ENCODE measurements at regions not wholly inside any gene's neighbourhood (a gene's known extent, or its start where the extent isn't known, plus 50 kb on each side); places are given as distances from the start of the nearest gene placed in this dataset.

DNA sequence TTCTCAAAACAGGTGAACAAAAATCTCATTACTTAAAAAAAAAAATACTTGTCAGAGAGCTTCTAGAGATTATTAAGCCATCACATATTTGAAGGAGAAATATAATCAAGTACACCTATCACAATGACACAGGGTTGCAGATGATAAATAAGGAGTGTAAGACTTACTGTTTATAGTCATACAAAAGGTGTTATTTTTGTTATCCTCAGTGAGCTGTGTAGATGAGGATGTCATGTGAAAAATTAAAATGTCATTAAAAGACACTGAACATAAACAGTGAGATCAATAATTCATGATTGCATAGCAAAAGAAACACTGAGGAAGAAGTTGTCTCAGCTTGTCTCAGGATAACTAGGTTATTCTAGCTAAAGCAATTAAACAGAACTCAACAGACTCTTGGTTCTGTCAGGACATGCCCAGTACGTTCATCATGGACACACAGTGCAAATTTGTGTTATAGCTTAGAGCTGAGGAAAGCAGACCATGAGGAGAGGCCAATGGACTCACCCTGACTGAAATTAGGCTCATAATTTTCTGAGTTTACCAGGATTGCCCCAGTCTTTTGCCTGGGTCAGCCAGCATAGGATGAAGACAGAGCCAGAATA, 1162.6 kb upstream of the C9orf72 start:
- ATAC-seq, result no peak
- H3K36me3 ChIP-seq (ENCODE audit: control insufficient read depth, insufficient read depth, low read length), result no peaks in the 10 kb centered on the region
- intact Hi-C loops (cut with micrococcal nuclease; ENCODE audit: unreplicated experiment) (no loop called here), in situ Hi-C loops (cut with HindIII; ENCODE audit: low pct_unique_long_range_greater_than_20kb, low sequenced_read_pairs) (no loop called here)
- no peak for TF ChIP-seq SIN3A (IDR thresholded peaks at IDR 0.05; ENCODE audit: borderline replicate concordance, insufficient read depth, low read depth, low read length)
- TF ChIP-seq TCF7L2 (IDR thresholded peaks at IDR 0.05; ENCODE audit: low read depth, low read length), result no peak
- TF ChIP-seq, protein P1, sequence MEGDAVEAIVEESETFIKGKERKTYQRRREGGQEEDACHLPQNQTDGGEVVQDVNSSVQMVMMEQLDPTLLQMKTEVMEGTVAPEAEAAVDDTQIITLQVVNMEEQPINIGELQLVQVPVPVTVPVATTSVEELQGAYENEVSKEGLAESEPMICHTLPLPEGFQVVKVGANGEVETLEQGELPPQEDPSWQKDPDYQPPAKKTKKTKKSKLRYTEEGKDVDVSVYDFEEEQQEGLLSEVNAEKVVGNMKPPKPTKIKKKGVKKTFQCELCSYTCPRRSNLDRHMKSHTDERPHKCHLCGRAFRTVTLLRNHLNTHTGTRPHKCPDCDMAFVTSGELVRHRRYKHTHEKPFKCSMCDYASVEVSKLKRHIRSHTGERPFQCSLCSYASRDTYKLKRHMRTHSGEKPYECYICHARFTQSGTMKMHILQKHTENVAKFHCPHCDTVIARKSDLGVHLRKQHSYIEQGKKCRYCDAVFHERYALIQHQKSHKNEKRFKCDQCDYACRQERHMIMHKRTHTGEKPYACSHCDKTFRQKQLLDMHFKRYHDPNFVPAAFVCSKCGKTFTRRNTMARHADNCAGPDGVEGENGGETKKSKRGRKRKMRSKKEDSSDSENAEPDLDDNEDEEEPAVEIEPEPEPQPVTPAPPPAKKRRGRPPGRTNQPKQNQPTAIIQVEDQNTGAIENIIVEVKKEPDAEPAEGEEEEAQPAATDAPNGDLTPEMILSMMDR (IDR thresholded peaks at IDR 0.05), result no peak
- no peak for TF ChIP-seq POLR2AphosphoS5 (IDR thresholded peaks at IDR 0.05; ENCODE audit: low read depth, low read length)
- TF ChIP-seq, protein P2, sequence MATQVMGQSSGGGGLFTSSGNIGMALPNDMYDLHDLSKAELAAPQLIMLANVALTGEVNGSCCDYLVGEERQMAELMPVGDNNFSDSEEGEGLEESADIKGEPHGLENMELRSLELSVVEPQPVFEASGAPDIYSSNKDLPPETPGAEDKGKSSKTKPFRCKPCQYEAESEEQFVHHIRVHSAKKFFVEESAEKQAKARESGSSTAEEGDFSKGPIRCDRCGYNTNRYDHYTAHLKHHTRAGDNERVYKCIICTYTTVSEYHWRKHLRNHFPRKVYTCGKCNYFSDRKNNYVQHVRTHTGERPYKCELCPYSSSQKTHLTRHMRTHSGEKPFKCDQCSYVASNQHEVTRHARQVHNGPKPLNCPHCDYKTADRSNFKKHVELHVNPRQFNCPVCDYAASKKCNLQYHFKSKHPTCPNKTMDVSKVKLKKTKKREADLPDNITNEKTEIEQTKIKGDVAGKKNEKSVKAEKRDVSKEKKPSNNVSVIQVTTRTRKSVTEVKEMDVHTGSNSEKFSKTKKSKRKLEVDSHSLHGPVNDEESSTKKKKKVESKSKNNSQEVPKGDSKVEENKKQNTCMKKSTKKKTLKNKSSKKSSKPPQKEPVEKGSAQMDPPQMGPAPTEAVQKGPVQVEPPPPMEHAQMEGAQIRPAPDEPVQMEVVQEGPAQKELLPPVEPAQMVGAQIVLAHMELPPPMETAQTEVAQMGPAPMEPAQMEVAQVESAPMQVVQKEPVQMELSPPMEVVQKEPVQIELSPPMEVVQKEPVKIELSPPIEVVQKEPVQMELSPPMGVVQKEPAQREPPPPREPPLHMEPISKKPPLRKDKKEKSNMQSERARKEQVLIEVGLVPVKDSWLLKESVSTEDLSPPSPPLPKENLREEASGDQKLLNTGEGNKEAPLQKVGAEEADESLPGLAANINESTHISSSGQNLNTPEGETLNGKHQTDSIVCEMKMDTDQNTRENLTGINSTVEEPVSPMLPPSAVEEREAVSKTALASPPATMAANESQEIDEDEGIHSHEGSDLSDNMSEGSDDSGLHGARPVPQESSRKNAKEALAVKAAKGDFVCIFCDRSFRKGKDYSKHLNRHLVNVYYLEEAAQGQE (IDR thresholded peaks at IDR 0.05; ENCODE audit: insufficient read depth in 1 of 2, low read depth in 2 of 2, low read length in 1 of 2), result no peak
- CTCF ChIA-PET, result no interaction called here
- H3K27ac ChIP-seq (ENCODE audit: low read length), result no peak overlapping the region
- H3K4me1 ChIP-seq (ENCODE audit: control insufficient read depth, insufficient read depth, low read length), result no peaks in the 10 kb centered on the region
- POLR2A ChIA-PET, result no interaction called here
- no peak for DNase-seq (ENCODE audit: low read depth, low spot score)
- H3K9me3 ChIP-seq (ENCODE audit: control insufficient read depth, insufficient read depth, low read depth, low read length), result no peaks in the 10 kb centered on the region
- H3K4me3 ChIP-seq (ENCODE audit: low read depth in 2 of 2, low read length in 2 of 2), result no peak overlapping the region
- BruUV-seq (replicated peaks), result no TSS peak
- H3K27me3 ChIP-seq (ENCODE audit: control insufficient read depth, insufficient read depth, low read length), result no peaks in the 10 kb centered on the region

DNA sequence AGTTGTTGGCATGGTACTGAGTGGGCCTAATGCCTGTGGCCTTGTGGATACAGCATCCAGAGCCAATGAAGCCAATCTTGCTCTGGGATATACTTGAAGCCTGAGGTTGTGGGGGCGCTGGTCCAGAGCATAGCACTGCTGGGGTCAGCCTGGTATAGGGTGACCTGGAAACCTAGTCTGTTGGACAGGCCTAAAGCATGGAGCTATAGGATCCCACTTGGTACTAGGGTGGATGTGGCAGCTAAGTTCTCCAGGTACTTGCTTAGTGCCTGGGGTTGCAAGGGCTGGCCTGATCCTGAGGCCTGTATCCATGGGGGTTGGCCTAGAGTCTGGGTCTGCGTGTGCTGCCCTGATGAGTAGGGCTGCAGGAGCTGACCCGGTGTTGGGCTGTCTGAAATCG, 1168.2 kb upstream of the C9orf72 start:
- H3K4me3 ChIP-seq (ENCODE audit: low read depth in 2 of 2, low read length in 2 of 2), result no peak overlapping the region
- no peaks in the 10 kb centered on the region for H3K27me3 ChIP-seq (ENCODE audit: control insufficient read depth, insufficient read depth, low read length)
- intact Hi-C loops (cut with micrococcal nuclease; ENCODE audit: unreplicated experiment) (no loop called here), in situ Hi-C loops (cut with HindIII; ENCODE audit: low pct_unique_long_range_greater_than_20kb, low sequenced_read_pairs) (no loop called here)
- CTCF ChIA-PET, result no interaction called here
- POLR2A ChIA-PET, result no interaction called here
- H3K9me3 ChIP-seq (ENCODE audit: control insufficient read depth, insufficient read depth, low read depth, low read length), result no peaks in the 10 kb centered on the region
- H3K4me1 ChIP-seq (ENCODE audit: control insufficient read depth, insufficient read depth, low read length), result no peaks in the 10 kb centered on the region
- H3K36me3 ChIP-seq (ENCODE audit: control insufficient read depth, insufficient read depth, low read length), result no peaks in the 10 kb centered on the region
- BruUV-seq (replicated peaks), result no TSS peak
- ATAC-seq, result no peak
- TF ChIP-seq POLR2AphosphoS5 (IDR thresholded peaks at IDR 0.05; ENCODE audit: low read depth, low read length) (no peak), TCF7L2 (IDR thresholded peaks at IDR 0.05; ENCODE audit: low read depth, low read length) (no peak), SIN3A (IDR thresholded peaks at IDR 0.05; ENCODE audit: borderline replicate concordance, insufficient read depth, low read depth, low read length) (no peak)
- TF ChIP-seq, protein P1 (IDR thresholded peaks at IDR 0.05), result no peak
- TF ChIP-seq, protein P2 (IDR thresholded peaks at IDR 0.05; ENCODE audit: insufficient read depth in 1 of 2, low read depth in 2 of 2, low read length in 1 of 2), result no peak
- DNase-seq (ENCODE audit: low read depth, low spot score), result no peak
- no peak overlapping the region for H3K27ac ChIP-seq (ENCODE audit: low read length)
